ENCODE measurements at regions not wholly inside any gene's neighbourhood (a gene's known extent, or its start where the extent isn't known, plus 50 kb on each side); places are given as distances from the start of the nearest gene placed in this dataset.

DNA sequence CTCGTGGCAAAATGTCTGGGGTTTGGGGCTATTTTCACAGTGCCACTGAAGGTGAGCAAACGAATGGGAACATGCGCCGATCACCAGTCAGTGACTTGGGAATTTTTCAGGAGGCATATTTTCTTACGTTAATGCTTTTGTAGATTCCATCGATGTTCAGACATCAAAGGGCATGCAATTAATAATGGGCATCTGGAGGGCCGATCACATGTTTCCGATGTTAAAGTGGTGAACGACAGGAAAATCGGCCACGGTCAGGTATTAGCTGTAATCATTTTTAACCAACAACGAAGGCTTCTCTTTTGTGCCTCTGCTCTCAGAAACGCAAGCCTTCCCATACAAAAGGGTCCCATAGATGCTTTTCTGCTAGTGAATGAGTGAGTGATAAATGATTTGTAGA lies 155.0 kb upstream of the PITX1 start:
- TF ChIP-seq CTCF (IDR thresholded peaks at IDR 0.05; ENCODE audit: insufficient read depth, low read length, poor library complexity, severe bottlenecking) (no peak), EZH2phosphoT487 (conservative IDR thresholded peaks at IDR 0.05; ENCODE audit: low read length) (no peak)

Measured in SU-DHL-6 (cell line).